ENCODE measurements at regions not wholly inside any gene's neighbourhood (a gene's known extent, or its start where the extent isn't known, plus 50 kb on each side); places are given as distances from the start of the nearest gene placed in this dataset.

DNA sequence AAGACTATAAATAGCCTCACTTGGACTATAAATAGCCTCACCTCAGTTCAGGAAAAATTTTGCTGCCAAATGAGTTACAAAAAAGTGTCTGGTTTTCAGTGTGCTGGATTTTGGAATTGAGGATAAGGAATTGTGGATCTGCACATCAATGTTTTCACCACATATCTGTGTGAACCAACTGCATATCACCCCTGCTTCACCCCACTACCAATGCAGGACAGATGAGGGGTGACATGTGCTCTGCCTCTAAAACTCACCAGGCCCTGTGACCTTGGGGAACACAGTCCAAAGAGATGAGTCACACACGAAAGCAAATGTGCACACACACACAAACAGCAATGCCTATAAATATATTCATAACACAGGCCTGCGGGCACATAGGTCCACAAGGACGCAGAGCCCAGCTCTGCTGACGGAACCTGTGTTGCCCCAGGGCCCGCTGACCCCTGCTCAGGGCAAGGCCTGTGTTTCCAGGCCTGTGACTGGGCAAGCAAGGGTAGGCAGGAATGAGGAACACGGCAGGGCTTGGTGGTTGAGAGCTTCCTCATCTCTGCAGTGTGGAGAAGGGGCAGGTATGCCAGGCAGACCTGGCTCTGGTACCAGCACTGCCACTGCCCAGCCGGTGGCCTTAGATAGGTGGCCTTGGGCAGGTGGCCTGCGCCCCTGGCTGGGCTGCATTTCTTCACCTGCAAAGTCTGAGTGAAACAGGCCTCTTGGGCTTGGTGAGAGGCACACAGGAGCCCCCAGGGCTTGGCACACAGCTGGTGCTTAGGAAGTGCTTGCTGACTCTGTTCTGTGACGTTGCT, 82.4 kb downstream of the ARL6IP4 start:
- ATAC-seq (no peak), DNase-seq (ENCODE audit: low spot score) (no peak)
- Mint-ChIP-seq H3K4me1 (ENCODE audit: low read depth in 2 of 2) (peaks cover 29 to 66% of the 10 kb centered on the region in 2 donors), H3K36me3 (no peaks in the 10 kb centered on the region), H3K9me3 (no peaks in the 10 kb centered on the region), H3K4me3 (no peak overlapping the region), H3K27ac (peak overlapping the region in 1 of 2 donors; percentile 98), H3K27me3 (no peaks in the 10 kb centered on the region)

DNA sequence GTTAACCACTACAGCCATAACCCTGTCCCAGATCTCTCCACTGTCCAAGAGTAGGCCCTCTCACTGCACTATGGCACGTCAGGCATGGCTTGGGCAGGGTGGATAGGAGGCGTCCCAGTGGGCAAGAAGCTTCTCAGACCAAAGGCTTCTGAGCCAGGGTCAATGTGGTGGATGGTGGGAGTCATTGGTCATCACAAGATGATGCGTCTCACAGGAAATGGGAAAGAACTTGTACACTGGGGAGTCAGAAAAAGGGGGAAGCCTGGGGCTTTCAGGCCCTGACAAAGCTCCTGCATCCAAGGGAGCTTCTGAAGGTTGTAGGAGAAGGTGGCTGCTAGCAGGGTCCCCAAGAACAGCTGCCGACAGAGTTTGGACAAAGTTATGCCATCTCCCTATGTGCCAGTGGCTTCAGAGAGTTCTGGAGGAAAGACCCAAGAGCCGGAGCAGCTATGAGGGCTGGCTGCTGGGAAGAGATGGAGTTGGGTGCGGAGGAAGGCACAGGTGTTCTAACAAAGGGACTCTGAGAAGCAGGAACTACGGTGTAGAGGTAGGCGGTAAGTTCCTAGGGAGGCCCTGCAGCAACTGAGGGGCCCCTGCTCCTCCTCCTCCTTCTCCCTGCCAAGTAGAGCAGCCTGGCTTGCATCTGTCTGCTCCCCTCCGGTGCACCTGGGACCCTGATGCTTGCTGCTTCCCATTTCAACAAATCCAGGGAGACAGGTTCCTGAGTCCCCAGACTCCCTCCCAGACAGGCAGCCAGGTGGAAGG, 81.1 kb downstream of the ARL6IP4 start:
- Mint-ChIP-seq H3K27ac (no peak overlapping the region), H3K9me3 (no peaks in the 10 kb centered on the region), H3K27me3 (no peaks in the 10 kb centered on the region), H3K4me3 (no peak overlapping the region), H3K4me1 (ENCODE audit: low read depth in 2 of 2) (peaks cover 19 to 55% of the 10 kb centered on the region in 2 donors), H3K36me3 (no peaks in the 10 kb centered on the region)
- ATAC-seq (no peak), DNase-seq (ENCODE audit: low spot score) (no peak)

DNA sequence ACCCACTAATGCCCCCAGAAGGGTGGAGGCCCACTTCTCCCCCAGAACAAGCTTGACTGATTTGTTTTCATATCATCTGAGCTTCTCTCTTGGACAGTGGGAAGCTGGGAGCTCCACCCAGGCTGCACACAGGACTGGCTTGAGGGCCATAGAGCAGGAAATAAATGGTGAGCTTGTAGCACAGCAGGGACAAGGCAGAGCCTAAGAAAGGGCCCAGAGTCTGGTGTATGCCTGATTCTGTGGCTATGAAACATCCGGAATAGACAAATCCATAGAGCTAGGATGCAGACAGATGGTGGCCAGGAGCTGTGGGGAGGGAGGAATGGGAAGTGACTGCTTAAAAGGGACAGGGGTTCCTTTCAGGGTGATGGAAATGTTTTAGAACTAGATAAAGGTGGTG, 79.0 kb downstream of the ARL6IP4 start:
- no peaks in the 10 kb centered on the region for H3K27me3 Mint-ChIP-seq
- peaks cover 6 to 43% of the 10 kb centered on the region in 2 donors for H3K4me1 Mint-ChIP-seq (ENCODE audit: low read depth in 2 of 2)
- no peak for ATAC-seq
- no peak overlapping the region for H3K4me3 Mint-ChIP-seq
- no peaks in the 10 kb centered on the region for H3K36me3 Mint-ChIP-seq
- peak; percentile 55 for DNase-seq (ENCODE audit: low spot score)
- H3K27ac Mint-ChIP-seq: no peak overlapping the region
- no peaks in the 10 kb centered on the region for H3K9me3 Mint-ChIP-seq

DNA sequence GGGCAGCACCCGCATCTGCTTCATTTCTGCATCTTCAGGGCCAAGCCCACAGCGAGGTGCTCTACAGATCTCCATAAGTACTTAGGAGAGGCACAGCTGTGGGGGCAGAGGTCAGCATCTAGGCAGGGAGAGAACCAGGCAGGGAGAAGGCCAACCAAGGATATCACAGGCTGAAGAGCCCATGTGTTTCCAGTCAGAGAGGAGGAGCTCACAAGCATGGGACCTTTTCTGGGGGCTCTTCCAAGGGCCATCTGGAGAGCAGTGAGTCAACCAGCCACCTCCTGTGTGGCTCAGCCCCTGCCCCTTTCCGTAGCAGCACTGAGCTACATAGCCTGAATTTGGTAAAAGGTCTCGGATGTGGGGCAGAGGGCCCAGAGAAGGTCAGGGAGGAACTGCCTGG, 78.5 kb downstream of the ARL6IP4 start:
- no peak overlapping the region for H3K27ac Mint-ChIP-seq

DNA sequence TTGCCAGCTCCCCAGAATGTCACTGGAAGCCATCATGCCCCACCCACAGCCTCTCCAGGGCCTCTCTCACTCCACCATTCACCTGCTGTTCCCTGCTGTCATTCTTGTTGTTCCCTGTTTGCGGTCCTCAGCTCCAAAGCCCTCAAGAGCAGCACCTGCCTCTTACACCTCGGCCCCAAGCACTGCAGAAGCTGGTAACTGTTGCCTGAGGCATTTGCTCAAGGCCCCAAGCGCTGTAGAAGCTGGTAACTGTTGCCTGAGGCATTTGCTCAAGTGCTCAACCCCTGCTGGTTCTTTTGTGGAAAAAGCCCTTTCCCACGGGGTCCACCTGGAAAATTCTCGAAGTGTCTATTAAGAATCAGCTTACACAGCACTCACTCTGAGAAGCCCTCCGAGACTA, 78.0 kb downstream of the ARL6IP4 start:
- Mint-ChIP-seq H3K9me3 (no peaks in the 10 kb centered on the region), H3K27ac (no peak overlapping the region), H3K27me3 (no peaks in the 10 kb centered on the region), H3K4me1 (ENCODE audit: low read depth in 2 of 2) (peaks cover under 1 to 35% of the 10 kb centered on the region in 2 donors), H3K4me3 (no peak overlapping the region), H3K36me3 (no peaks in the 10 kb centered on the region)
- ATAC-seq (no peak), DNase-seq (ENCODE audit: low spot score) (no peak)

More for the DNA sequence above, 78.5 kb downstream of the ARL6IP4 start:
- Mint-ChIP-seq H3K27me3 (no peaks in the 10 kb centered on the region), H3K9me3 (no peaks in the 10 kb centered on the region), H3K36me3 (no peaks in the 10 kb centered on the region), H3K4me1 (ENCODE audit: low read depth in 2 of 2) (peaks cover 5 to 40% of the 10 kb centered on the region in 2 donors), H3K4me3 (no peak overlapping the region)
- DNase-seq (ENCODE audit: low spot score): peak; percentile 12
- ATAC-seq: no peak

DNA sequence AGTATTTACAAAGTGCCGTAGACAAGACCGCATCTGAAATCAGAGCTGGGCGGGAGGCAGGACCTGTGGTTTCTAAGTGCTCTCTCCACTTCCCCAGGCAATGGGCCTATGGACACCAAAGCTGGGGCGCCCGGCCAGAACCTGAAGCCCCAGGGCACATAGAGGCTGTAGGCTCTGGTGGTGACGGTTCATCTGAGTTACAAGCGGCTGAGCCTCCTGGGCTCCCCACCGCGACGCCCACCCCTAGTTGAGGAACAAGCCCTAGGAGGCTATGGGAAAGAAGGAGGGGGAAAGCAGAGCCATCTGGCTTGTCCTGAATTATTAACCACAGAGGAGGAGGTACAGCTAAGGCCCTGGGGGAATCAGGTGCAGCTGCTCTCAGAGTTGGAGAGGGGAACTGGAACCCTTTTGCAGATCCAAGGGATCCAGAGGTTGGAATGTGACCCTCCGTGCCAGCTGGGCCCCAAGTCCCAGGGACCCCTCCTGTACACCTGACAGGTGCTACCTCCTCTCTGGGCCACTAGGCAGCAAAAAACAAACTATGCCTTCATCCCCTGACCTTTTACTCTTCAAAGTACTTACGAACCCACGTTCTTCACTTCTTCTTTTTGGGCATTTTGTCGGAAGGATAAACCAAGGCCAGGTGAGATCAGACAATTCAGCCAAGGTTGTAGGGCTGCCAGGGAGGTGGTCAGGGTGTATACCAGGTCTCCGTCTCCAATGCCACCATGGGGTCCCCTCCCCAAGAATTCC, 77.2 kb downstream of the ARL6IP4 start:
- Mint-ChIP-seq H3K4me1 (ENCODE audit: low read depth in 2 of 2) (peaks cover 0 to 34% of the 10 kb centered on the region in 2 donors), H3K9me3 (no peaks in the 10 kb centered on the region), H3K4me3 (no peak overlapping the region), H3K27me3 (no peaks in the 10 kb centered on the region), H3K36me3 (no peaks in the 10 kb centered on the region), H3K27ac (no peak overlapping the region)
- DNase-seq (ENCODE audit: low spot score): peak; percentile 58
- ATAC-seq: no peak

DNA sequence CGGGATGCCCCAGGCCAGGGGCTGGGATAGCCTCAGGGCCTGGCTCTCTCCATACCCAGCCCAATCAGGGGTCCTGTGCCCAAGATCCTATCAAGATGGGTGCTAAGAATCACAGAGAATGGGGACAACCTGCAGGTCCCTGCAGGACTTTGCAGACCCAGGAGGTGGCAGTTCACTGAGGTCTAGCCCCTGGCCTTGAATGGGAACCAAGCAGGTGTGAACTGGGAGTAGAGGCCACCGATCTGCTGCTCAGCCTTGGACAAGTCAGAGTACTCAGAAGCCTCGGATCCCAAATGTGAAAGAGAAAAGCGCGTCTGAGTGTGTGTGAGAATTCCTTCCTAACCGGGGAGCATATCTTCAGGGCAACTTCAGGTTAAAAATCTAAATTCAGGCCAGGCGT, 76.2 kb downstream of the ARL6IP4 start:
- H3K4me1 Mint-ChIP-seq (ENCODE audit: low read depth in 2 of 2): peaks cover under 1 to 29% of the 10 kb centered on the region in 2 donors
- H3K36me3 Mint-ChIP-seq: no peaks in the 10 kb centered on the region
- H3K27me3 Mint-ChIP-seq: no peaks in the 10 kb centered on the region
- DNase-seq (ENCODE audit: low spot score): no peak
- H3K4me3 Mint-ChIP-seq: no peak overlapping the region
- ATAC-seq: no peak
- peak overlapping the region in 1 of 2 donors; percentile 45 for H3K27ac Mint-ChIP-seq
- H3K9me3 Mint-ChIP-seq: no peaks in the 10 kb centered on the region

DNA sequence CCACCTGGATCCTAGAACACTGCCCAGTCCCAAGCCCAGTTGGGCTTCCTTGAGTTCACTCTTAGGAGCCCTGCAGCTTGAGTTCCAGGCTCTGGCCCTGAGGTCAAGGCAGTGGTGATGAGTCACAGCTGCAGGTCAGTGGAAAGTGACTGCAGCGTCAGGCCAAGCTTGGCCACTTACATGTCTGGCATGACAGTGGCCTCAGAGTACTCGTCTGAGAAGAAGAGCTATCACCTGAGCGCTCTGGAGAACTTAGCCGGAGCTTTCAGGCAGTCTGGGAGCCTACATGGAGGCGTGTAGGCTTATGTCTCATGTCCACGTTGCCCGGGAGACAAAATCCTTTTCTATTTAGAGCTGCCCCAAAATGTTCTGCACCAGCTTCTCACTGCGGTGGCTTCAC, 75.6 kb downstream of the ARL6IP4 start:
- DNase-seq (ENCODE audit: low spot score) (peak; percentile 59), ATAC-seq (no peak)
- Mint-ChIP-seq H3K4me1 (ENCODE audit: low read depth in 2 of 2) (peaks cover 7 to 32% of the 10 kb centered on the region in 2 donors), H3K27ac (peak overlapping the region in 1 of 2 donors; percentile 6), H3K4me3 (no peak overlapping the region), H3K27me3 (no peaks in the 10 kb centered on the region), H3K36me3 (no peaks in the 10 kb centered on the region), H3K9me3 (no peaks in the 10 kb centered on the region)

DNA sequence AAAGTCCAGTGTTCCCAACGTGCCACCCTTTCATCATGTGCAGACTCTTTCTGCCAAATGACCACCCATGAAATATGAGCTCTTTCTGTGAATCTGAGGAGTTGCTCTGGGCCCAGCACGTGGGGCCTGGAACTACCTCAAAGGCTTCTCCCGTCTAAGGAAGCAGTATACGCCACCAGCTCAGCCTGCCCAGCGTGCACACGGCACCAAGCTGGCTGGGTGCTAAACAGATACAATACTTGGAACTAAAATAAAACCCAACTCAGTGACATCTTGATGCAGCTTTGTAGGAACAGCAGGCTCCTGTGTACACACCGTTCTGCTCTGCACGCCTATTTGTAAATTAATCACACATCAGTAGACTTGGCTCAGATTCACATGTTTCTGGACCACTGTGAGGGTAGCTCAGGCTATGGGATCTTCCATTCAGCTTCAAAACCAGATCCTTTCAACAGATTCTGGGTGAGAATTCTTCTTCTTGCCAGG, 74.8 kb downstream of the ARL6IP4 start:
- H3K36me3 Mint-ChIP-seq: no peaks in the 10 kb centered on the region
- H3K27me3 Mint-ChIP-seq: no peaks in the 10 kb centered on the region
- H3K9me3 Mint-ChIP-seq: no peaks in the 10 kb centered on the region
- H3K4me3 Mint-ChIP-seq: no peak overlapping the region
- DNase-seq (ENCODE audit: low spot score) (no peak), ATAC-seq (no peak)
- peaks cover 11 to 31% of the 10 kb centered on the region in 2 donors for H3K4me1 Mint-ChIP-seq (ENCODE audit: low read depth in 2 of 2)
- H3K27ac Mint-ChIP-seq: peak overlapping the region in 1 of 2 donors; percentile 6

DNA sequence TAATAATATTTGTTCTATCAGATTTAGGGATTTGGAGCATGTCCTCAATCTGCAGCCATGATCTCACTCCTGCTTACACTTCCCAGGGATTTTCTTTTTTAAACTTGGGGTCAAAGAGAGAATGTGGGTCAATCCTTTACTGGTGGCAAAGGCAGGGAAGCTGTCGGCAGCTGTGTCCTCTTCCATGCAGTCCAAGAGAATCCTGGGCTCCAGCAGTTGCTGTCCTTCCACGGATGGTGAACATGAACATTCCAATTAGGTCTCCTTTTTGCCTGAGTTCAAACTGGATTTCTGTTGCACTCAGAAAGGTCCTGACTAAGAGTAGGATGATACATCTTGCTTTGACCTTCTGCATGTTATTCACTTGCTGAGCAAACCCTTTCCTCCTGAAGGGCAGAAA, 73.9 kb downstream of the ARL6IP4 start:
- Mint-ChIP-seq H3K4me3 (no peak overlapping the region), H3K36me3 (no peaks in the 10 kb centered on the region), H3K27ac (no peak overlapping the region), H3K9me3 (no peaks in the 10 kb centered on the region), H3K4me1 (ENCODE audit: low read depth in 2 of 2) (peaks cover 11 to 32% of the 10 kb centered on the region in 2 donors), H3K27me3 (no peaks in the 10 kb centered on the region)
- ATAC-seq (no peak), DNase-seq (ENCODE audit: low spot score) (no peak)

DNA sequence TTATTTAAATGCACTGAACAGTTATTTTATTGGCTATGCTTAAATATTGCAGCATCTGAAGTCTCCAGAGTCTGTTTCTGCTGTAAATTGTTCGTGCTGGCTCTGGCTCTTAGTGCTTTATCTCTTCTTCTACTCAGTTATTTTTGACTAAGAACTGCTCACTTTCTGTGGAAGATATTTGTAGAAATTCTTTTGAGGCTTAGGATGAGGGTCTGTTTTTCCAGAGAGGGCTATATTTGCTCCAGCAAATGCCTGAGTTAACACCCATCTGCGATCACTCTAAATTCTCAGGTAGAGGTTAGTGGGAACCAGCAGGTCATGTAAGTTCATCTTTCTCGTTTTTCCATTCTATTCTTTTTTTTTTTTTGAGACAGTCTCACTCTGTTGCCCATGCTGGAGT, 71.1 kb downstream of the ARL6IP4 start:
- Mint-ChIP-seq H3K4me3 (no peak overlapping the region), H3K9me3 (no peaks in the 10 kb centered on the region), H3K36me3 (no peaks in the 10 kb centered on the region), H3K4me1 (ENCODE audit: low read depth in 2 of 2) (peaks cover 16 to 31% of the 10 kb centered on the region in 2 donors), H3K27ac (no peak overlapping the region), H3K27me3 (no peaks in the 10 kb centered on the region)
- DNase-seq (ENCODE audit: low spot score): no peak
- no peak for ATAC-seq

DNA sequence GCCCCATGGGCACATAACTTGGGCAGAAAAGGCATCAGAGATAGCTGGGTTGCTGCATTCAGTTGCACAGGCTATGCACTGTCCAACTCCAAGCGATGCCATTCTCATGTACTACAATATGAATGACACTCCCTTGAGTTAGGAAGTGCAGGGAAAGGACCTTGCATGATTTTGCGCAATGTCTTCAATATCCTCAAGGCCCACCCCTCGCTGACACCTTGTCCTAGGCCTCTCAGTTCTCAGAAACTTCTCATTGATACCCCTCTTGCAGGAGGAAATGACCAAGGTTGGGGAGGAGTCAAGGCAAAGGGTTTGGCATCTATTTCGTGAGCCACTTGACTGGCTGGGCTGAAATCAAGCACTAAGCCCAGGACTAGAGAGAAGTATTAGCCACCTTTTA, 70.4 kb downstream of the ARL6IP4 start:
- peak; percentile 13 to 57 for ATAC-seq

DNA sequence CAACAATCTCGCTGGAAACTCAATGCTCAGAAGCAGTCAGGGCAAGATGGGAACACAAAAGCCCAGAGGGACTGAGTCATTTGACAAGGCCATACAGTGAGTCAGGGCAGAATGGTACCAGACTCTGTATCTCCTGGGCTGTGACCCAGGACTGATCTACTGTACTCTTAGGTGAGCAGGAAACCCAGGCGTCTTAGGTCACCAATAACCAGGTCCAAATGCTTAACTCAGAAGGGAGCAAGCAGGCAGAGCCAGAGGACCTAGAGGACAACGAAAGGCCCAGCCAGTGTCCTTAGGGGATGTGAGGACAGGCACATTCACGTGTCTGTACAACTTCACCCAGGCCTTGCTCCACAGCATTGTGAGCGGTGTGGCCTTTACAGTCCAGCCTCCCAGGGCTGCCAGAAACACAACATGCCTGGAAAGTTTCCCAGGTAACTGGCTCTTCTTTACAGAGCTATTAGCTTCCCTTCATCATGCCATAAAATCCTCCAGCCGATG, 69.9 kb downstream of the ARL6IP4 start:
- no peak for DNase-seq (ENCODE audit: low spot score)
- Mint-ChIP-seq H3K27ac (no peak overlapping the region), H3K36me3 (no peaks in the 10 kb centered on the region), H3K27me3 (no peaks in the 10 kb centered on the region), H3K4me3 (no peak overlapping the region), H3K9me3 (no peaks in the 10 kb centered on the region), H3K4me1 (ENCODE audit: low read depth in 2 of 2) (peaks cover 16 to 35% of the 10 kb centered on the region in 2 donors)
- ATAC-seq: peak; percentile 46 to 50

More for the DNA sequence above, 70.4 kb downstream of the ARL6IP4 start:
- H3K27ac Mint-ChIP-seq: no peak overlapping the region
- H3K9me3 Mint-ChIP-seq: no peaks in the 10 kb centered on the region
- no peaks in the 10 kb centered on the region for H3K27me3 Mint-ChIP-seq
- H3K4me1 Mint-ChIP-seq (ENCODE audit: low read depth in 2 of 2): peaks cover 16 to 36% of the 10 kb centered on the region in 2 donors
- no peak overlapping the region for H3K4me3 Mint-ChIP-seq
- no peaks in the 10 kb centered on the region for H3K36me3 Mint-ChIP-seq
- no peak for DNase-seq (ENCODE audit: low spot score)
